OCI-LY7 (cell line): ENCODE measurements at regions not wholly inside any gene's neighbourhood (a gene's known extent, or its start where the extent isn't known, plus 50 kb on each side); places are given as distances from the start of the nearest gene placed in this dataset.

ENCODE experiments used
- EZH2phosphoT487 ChIP-seq: fragments of 200-600 bp; sonication (generic); IDR thresholded peaks from 2 replicates; pipeline ENCODE4 v1.6.1; 2018; ENCODE audit warnings: low read depth, borderline replicate concordance, mild to moderate bottlenecking, mixed run types, antibody characterized with exemption, low read length, moderate library complexity, mixed read lengths
- TF ChIP-seq, protein P1 (sequence below): fragments of 200-600 bp; sonication (generic); conservative IDR thresholded peaks from 2 replicates; pipeline ENCODE4 v1.5.1; 2014; ENCODE audit warnings: mild to moderate bottlenecking, antibody characterized with exemption, low read length, moderate library complexity, mixed read lengths

DNA sequence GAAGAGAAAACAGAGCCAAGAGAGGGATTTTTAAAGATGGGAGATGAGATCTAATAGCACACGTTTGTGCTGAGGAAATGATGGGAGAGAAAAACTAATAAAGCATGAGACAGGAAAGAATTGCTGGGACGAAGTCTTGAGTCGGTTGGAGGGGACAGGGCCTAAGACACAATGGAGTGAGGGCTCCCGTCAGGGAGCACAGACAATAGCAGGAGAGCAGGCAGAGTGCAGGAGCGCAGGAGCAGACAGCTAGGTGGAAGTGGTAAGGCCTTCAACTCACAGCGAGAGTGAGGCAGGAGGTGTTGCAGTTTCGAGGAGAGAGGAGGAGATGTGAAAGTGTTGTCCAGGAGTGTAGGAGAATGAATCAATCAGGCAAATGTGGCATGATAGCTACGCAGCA lies 59.9 kb upstream of the SOX13 start:
- TF ChIP-seq, protein P1, sequence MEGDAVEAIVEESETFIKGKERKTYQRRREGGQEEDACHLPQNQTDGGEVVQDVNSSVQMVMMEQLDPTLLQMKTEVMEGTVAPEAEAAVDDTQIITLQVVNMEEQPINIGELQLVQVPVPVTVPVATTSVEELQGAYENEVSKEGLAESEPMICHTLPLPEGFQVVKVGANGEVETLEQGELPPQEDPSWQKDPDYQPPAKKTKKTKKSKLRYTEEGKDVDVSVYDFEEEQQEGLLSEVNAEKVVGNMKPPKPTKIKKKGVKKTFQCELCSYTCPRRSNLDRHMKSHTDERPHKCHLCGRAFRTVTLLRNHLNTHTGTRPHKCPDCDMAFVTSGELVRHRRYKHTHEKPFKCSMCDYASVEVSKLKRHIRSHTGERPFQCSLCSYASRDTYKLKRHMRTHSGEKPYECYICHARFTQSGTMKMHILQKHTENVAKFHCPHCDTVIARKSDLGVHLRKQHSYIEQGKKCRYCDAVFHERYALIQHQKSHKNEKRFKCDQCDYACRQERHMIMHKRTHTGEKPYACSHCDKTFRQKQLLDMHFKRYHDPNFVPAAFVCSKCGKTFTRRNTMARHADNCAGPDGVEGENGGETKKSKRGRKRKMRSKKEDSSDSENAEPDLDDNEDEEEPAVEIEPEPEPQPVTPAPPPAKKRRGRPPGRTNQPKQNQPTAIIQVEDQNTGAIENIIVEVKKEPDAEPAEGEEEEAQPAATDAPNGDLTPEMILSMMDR, result no peak
- TF ChIP-seq EZH2phosphoT487, result no peak
